RCC 7860 (cell line): ENCODE measurements at regions not wholly inside any gene's neighbourhood (a gene's known extent, or its start where the extent isn't known, plus 50 kb on each side); places are given as distances from the start of the nearest gene placed in this dataset.
"Not testable (repeated sequence)": the region's sequence is repeated elsewhere in the genome, so short reads cannot be mapped to it uniquely, and the experiment has no call there.

Experiments
- DNase-seq: peaks from one replicate; pipeline ENCODE4 v3.0.0-alpha.2; 2015; ENCODE audit warnings: low spot score
- FAIRE-seq: peaks from 2 replicates; lab custom pipeline; 2012; peaks lifted over from hg19 to GRCh38; lab: Jason Lieb, UNC

- FAIRE-seq, result no peak
- no peak for DNase-seq
These were observed 1290.8 kb upstream of the CDH9 start for GRCh38 chr5:28329176-28329575.

GRCh38 chr5:28328681-28329080 lies 1290.3 kb upstream of the CDH9 start:
- FAIRE-seq, result no peak
- no peak for DNase-seq

- FAIRE-seq, result no peak
- no peak for DNase-seq
These were observed 1285.8 kb upstream of the CDH9 start for GRCh38 chr5:28324174-28324573.

- FAIRE-seq (peak; percentile 14), DNase-seq (no peak)
These were observed 1275.6 kb upstream of the CDH9 start for GRCh38 chr5:28313953-28314352.

GRCh38 chr5:28313321-28313951 lies 1275.0 kb upstream of the CDH9 start:
- FAIRE-seq (peak; percentile 50), DNase-seq (no peak)

GRCh38 chr5:28310696-28311095 lies 1272.3 kb upstream of the CDH9 start:
- no peak for FAIRE-seq

GRCh38 chr5:28305891-28306290 lies 1267.5 kb upstream of the CDH9 start:
- DNase-seq (no peak), FAIRE-seq (no peak)

More at GRCh38 chr5:28310696-28311095, 1272.3 kb upstream of the CDH9 start:
- DNase-seq, result no peak

GRCh38 chr5:28301712-28302111 lies 1263.3 kb upstream of the CDH9 start:
- FAIRE-seq (peak; percentile 96), DNase-seq (peak; percentile 96)

GRCh38 chr5:28296254-28297013 lies 1258.0 kb upstream of the CDH9 start:
- no peak for DNase-seq
- no peak for FAIRE-seq

GRCh38 chr5:28287021-28287420 lies 1248.6 kb upstream of the CDH9 start:
- DNase-seq, FAIRE-seq: not testable (repeated sequence)

- no peak for FAIRE-seq
- DNase-seq, result no peak
These were observed 1248.2 kb upstream of the CDH9 start for GRCh38 chr5:28286566-28286965.

- FAIRE-seq, result no peak
- DNase-seq, result no peak
These were observed 1246.4 kb upstream of the CDH9 start for GRCh38 chr5:28284788-28285187.

GRCh38 chr5:28281351-28281750 lies 1243.0 kb upstream of the CDH9 start:
- DNase-seq (peak; percentile 39), FAIRE-seq (peak; percentile 34)

- FAIRE-seq (no peak), DNase-seq (no peak)
These were observed 1237.5 kb upstream of the CDH9 start for GRCh38 chr5:28275931-28276330.

- no peak for FAIRE-seq
- no peak for DNase-seq
These were observed 1231.6 kb upstream of the CDH9 start for GRCh38 chr5:28269978-28270377.

GRCh38 chr5:28265877-28266276 lies 1227.5 kb upstream of the CDH9 start:
- no peak for FAIRE-seq
- DNase-seq, result no peak

- no peak for DNase-seq
- FAIRE-seq, result no peak
These were observed 1216.5 kb upstream of the CDH9 start for GRCh38 chr5:28254846-28255245.

GRCh38 chr5:28253431-28253830 lies 1215.0 kb upstream of the CDH9 start:
- no peak for FAIRE-seq
- no peak for DNase-seq

- FAIRE-seq (no peak), DNase-seq (no peak)
These were observed 1211.5 kb upstream of the CDH9 start for GRCh38 chr5:28249771-28250415.

GRCh38 chr5:28234356-28234968 lies 1196.1 kb upstream of the CDH9 start:
- DNase-seq, result no peak
- peak; percentile 5 for FAIRE-seq

GRCh38 chr5:28226407-28226806 lies 1188.0 kb upstream of the CDH9 start:
- DNase-seq (no peak), FAIRE-seq (no peak)
